DMS153 treated with DMSO at 0.1 percent for 48 hours (cell line): ENCODE measurements at regions not wholly inside any gene's neighbourhood (a gene's known extent, or its start where the extent isn't known, plus 50 kb on each side); places are given as distances from the start of the nearest gene placed in this dataset.
"Not testable (repeated sequence)": the region's sequence is repeated elsewhere in the genome, so short reads cannot be mapped to it uniquely, and the experiment has no call there.

Experiments
- DNase-seq: peaks from one replicate; lab custom pipeline; 2025; ENCODE audit not compliant: unreplicated experiment; lab: John Stamatoyannopoulos, UW

DNA sequence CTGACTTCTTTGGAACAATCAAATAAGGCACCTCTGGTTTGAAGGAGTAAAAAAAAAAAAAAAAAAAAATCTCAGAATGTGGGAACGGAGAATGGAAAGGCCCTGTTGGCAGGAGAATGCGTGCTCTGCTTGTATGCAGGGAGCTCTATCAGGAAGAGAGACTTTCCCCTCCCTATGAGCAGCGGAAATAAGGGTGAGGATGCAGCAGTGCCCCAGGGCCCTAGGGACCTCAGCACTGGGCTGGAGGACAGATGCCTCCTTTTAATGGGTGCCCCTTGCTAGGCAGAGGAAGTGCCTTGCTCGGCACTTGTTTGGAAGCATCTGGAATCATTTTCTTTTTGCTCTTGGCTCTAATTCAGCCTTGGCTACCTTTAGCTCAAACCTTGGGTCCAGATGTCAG lies 283.4 kb upstream of the NBPF12 start:
- DNase-seq: not testable (repeated sequence)

- not testable (repeated sequence) for DNase-seq
Observed at GRCh38 chr1:146645978-146646604, 292.0 kb upstream of the NBPF12 start.

DNA sequence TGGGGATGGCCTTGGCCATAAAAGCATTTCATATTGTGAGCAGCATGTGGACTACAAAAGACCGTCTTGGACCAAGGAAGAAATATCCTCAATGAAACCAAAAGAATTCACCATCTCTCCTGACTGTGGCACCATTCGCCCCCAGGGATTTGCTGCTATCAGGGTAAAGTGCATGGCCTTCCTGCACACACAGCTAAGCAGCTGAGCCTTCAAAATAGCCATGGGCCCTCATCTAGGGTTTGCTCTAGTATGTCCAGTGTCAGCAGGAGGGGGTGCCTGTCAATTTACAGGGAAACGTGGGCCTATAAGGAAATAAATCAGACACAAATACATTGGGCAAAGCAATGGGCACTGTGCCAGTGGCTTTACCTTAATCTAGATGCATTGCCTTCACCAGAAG lies 296.6 kb upstream of the NBPF12 start:
- DNase-seq: not testable (repeated sequence)

GRCh38 chr1:146640671-146641070 lies 297.5 kb upstream of the NBPF12 start:
- not testable (repeated sequence) for DNase-seq

- DNase-seq: not testable (repeated sequence)
Observed at GRCh38 chr1:146630302-146630701, 307.8 kb upstream of the NBPF12 start.

- not testable (repeated sequence) for DNase-seq
Observed at GRCh38 chr1:146618582-146618981, 319.5 kb upstream of the NBPF12 start.

DNA sequence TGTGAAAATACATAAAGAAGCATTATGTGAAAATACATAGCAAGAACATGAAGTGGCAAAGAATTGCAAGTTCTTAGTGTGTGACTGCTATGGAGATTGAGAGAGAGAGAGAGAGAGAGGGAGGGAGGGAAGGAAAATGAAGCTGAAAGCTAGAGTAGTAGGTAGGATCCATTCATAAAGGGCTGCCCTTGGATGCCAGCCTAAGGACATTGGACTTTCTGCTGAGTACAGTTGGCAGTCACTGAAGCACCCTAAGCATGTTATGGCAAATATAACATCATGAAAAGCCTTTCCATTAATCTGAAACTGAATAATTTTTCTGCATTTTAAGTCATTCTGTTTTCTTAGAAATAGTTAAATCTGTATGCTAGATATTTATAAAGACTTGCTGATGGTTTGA lies 333.4 kb upstream of the NBPF12 start:
- DNase-seq: not testable (repeated sequence)

GRCh38 chr1:146600720-146601307 lies 337.3 kb upstream of the NBPF12 start:
- not testable (repeated sequence) for DNase-seq

GRCh38 chr1:146599906-146600305 lies 338.2 kb upstream of the NBPF12 start:
- not testable (repeated sequence) for DNase-seq

DNA sequence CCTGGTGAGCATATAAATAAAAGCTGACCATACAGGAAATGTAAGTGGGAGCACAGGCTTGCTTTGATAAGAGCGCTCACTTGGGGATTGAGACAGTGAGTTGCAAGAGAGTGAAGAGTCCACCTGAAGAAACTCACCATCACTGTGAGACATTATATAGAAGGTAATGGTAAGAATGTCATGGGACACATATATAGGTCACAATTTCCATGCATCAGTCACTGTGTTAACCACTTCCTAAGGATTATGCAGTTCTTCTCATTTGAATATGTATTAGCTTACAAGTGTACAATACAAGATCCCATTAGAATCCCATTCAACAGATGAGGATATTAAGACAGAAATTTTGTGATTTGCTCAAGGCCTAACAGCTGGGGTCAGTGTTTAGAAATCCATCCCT lies 352.4 kb upstream of the NOTCH2NLA start:
- DNase-seq: not testable (repeated sequence)

DNA sequence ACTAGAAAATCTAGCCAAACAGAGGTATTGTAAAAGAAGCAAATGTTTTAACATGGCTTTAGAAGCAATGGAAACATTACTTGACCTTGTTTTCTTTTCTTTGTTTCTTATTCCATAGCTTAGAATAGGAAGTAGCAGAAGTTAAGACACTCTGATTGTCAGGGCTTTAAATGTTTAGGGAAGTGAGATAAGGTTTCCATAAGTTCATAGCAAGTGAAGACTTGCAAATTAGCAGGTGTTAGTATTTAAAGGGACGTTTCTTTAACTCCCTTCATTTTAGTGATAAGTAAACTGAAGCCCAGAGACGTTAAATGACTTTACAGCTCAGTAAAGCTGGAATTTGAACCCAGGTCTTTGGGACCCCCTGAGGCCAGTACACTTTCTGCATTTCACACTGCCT lies 338.7 kb upstream of the NOTCH2NLA start:
- not testable (repeated sequence) for DNase-seq

DNA sequence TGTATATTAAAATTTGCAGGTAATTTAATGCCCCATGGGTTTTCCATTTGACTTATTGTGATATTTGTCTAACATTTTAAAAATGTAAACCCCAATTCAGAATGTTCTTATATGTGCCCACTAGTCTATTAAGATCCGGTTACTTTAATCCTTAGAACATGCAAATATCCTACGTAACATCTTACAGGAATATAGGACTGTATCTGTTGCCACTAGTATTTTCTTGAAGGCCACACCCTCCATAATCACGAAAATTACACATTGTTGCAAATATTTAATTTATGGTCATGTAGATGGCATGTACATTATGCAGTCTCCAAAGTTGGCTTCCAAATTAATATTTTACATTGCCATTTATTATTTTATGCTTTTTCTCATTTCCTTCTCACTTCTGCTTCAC lies 329.2 kb upstream of the NOTCH2NLA start:
- not testable (repeated sequence) for DNase-seq

DNA sequence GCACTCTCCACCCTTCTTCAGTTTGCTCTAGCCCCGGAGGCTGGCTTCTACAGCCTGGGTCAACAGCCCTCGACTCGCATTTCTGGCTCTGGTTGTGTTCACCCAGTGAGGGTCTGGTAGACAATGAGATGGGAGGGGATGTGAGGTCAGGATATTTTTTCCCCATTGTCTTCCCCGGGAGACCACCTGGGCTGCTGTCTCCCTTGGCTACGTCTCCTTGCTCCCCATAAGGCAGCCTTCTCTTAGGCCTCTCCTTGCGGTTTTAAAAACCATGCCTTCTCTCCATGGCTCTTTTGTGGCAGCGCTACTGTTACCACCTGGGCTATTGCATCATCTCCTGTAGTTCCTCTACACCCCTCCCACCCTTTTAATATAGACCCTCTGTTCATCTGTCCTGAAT lies 327.6 kb upstream of the NOTCH2NLA start:
- not testable (repeated sequence) for DNase-seq

GRCh38 chr1:146552414-146552813 lies 323.6 kb upstream of the NOTCH2NLA start:
- DNase-seq: not testable (repeated sequence)

GRCh38 chr1:146548684-146549083 lies 319.9 kb upstream of the NOTCH2NLA start:
- not testable (repeated sequence) for DNase-seq

- not testable (repeated sequence) for DNase-seq
Observed at GRCh38 chr1:146546189-146546588, 317.4 kb upstream of the NOTCH2NLA start.

DNA sequence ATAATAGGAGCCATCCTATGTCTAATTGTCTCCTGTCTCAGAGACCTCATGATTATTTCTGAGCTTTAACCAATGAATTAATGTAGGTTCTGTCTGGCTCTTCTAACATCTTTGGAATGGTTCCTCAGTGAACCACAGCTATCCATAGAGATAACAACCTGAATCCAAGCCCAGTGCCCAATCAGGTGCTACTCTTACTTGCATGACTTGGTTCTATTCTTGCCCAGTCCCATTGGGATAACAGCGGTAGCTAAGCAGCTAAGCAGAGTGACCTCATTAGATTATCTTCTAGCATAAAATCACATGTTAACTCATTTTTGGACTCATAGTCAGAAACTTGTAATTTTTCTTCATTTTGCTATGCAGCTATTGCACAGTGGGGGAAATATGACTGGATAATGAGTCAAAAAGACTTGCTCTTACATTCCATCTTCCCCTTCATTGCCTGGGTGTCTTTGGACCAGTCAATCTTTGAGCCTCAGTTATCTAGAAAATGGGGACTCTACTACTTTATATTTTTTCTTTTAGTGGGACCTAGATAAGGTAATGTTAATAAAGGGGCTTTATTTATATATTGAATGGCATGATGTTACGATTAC lies 309.1 kb upstream of the NOTCH2NLA start:
- DNase-seq: not testable (repeated sequence)

DNA sequence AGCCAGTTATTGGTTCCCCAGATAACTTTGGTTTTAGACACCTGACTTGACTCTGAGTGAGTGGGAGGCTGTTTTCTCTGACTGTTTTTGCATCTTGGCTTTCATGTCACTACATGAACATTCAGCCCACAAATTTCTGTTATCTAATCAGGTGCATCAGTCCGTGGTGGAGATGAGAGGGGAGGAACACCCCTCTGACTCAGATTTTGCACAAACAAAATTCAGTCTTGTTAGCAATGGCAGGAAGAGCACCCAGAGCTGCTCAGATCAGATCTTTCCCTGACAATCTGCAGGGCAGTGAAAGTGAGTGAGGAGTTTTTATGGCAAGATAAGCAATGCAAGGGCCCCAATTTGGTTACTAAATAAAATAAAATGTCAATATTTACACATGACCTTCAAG lies 307.2 kb upstream of the NOTCH2NLA start:
- not testable (repeated sequence) for DNase-seq

DNA sequence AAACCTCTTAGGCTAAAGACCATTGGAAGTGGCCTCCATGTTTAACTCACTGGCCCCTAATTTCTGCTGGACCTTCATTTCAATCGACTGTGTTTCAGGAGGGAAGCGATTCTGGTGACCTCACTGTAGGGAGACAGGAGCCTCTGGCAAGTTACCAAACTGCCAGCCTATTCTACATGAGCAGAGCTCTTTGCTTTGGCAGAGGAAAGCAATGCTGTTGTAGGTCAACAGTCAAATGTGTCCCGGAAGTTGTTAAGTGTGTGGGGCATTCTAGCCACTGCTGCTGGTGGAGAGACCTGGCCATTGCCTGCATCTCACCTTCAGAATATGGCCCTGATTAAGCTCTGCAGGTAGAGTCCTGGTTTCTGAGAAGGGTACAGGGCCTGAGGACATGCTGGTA lies 306.8 kb upstream of the NOTCH2NLA start:
- DNase-seq: not testable (repeated sequence)

- not testable (repeated sequence) for DNase-seq
Observed at GRCh38 chr1:146530958-146531357, 302.1 kb upstream of the NOTCH2NLA start.

GRCh38 chr1:146522812-146523211 lies 294.0 kb upstream of the NOTCH2NLA start:
- not testable (repeated sequence) for DNase-seq

- DNase-seq: not testable (repeated sequence)
Observed at GRCh38 chr1:146522345-146522744, 293.5 kb upstream of the NOTCH2NLA start.
